RKO (cell line): ENCODE measurements at regions not wholly inside any gene's neighbourhood (a gene's known extent, or its start where the extent isn't known, plus 50 kb on each side); places are given as distances from the start of the nearest gene placed in this dataset.
"Not testable (repeated sequence)": the region's sequence is repeated elsewhere in the genome, so short reads cannot be mapped to it uniquely, and the experiment has no call there.

ENCODE experiments used
- DNase-seq: peaks from one replicate; pipeline ENCODE4 v3.0.0-alpha.2; 2016; ENCODE audit warnings: low spot score

DNA sequence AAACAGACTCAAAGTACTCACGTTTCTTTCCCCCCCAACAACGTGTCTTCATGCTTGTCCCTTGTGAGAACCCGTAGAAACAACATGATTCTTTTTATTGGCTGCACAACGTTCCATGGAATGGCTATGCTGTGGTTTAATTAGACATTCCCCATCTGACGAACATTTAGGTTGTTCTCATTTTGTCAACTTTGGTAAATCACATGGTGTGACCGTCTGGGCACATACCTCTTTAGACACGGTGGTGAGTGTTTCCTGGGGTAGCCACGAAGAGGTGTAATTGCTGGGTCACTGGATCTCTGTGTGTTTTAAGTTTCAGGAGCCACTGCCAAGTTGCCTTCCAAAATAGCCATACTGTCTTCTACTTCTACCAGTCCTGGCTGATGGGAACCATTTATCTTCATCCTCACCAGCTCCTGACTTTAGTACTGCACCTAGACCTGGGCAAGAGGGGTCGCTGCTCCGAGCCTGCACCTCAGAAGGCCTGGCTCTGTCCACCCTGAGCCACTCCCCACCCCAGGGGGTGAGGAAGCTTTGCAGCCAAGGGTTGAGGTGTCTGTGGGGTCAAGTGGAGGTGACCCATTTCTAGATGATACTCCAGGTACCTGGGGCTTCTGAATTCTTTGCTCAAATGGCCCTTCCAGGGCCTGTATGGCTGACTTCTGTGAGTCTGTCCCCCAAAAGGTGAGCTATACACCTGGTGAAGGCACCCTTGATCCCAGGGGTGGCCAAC lies 84.7 kb downstream of the IRX5 start:
- no peak for DNase-seq

DNA sequence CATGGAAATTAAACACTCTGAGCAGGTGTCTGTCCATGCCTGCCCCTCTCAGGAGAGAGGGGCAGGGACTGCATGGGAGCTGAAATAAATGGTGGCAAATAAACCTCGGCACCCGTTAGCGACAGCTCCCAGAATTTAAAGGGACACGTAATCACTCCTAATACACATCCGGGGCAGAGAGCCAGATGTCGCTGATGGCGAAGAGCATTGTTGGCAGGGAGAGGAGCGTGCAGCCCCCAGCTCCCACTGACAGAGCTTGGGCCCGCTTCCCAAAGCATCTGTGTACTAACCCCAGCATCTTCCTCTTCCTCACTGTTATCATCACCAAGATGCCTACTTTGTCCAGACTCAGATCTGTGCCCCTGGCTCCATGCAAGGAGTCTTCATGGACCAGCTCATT lies 85.8 kb downstream of the IRX5 start:
- no peak for DNase-seq

DNA sequence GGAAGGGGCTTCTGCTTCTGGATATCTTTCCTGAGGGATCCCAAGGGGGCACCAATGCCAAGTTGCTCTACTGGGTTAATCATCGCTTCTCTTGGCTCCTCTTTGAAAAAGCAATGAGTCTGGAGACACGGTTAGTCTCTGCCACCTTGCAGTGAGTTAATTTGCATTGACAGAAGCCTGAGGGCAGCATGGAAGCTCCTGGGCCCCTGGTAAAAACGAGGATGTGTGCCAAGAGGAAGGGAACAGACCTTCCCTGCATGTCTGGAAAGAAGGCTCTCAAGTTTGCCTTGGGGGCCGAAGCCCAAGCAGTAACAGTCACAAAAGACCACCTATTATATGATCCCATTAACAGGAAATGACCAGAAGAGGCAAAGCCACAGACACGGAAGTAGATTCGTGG lies 86.7 kb downstream of the IRX5 start:
- DNase-seq, result no peak

DNA sequence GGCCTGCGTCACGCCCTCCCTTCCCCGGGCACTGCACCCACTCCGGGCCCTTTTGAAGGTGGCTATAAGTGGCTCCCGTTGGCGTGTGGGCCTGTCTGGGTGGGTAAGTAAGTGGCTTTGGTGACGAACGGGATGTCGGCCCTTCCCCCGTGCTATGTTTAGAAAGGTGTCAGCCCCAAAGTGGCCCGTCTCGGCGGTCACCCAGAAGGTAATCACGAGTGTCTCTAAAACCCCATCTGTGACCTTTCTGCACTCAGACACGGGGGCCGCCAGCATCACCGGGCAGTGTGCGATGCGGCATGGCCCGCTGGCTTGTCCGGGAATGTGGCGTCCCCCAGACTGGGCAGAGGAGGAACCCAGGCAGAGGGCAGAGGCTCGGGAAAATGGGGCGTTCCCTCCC lies 88.2 kb downstream of the IRX5 start:
- no peak for DNase-seq

DNA sequence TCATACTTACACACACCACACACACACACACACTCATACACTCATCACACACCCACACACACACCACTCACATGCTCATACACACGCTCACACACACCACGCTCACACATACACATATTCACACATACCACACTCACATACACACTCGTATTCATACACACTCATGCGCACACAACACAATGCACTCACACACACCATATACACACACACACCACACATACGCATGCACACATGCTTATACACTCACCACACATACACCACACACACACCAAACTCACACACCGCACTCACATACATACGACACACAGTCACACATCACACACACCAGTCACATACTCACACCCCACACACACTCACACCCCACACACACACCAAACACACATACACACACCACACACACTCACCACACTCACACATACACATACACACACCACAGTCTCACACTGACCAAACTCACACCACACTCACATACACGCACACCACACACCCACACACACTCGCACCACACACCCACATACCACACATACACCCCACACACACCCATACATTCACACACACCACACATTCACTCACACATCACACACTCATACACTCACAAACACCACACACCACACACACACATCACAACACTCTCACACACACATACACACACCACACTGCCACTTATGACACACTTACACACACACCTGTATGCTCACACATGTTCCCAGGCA lies 88.9 kb downstream of the IRX5 start:
- no peak for DNase-seq

DNA sequence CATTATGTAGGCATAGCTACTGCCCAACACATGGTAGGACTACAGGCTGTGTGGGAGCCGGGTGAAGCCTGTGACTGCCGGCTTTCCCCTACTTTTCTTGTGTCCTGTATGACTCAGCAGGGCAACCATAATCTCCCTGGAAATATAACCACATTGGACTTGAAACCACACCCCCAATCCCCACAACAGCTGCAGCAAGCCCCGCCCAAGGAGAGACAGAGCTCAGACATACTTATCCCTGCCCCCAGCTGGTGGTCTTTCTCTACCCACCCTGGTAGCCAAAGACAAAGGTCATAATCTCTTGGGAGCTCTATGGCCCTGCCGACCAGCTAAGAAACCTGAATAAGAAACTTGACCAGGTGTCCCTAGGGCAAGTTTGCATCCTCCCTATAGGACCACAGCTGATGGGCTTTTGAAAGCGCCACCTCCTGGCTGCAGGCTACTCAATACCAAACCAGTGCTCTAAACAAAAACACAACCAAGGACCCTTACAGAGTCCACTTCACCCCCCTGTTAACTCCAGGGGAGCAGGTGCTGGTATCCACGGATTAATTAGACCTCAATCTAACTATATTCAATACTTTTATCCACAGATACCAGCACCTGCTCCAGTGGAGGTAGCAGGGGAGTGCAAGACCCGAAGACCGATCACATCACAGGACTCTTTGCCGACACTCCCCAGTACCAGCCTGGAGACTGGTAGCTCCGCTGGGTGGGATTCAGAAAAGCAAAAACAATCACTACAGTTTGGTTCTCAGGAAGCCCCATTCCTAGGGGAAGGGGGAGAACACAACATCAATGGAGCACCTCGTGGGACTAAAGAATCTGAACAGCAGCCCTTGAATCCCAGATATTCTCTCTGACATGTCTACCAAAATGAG lies 91.2 kb downstream of the IRX5 start:
- peak; percentile 9 for DNase-seq

DNA sequence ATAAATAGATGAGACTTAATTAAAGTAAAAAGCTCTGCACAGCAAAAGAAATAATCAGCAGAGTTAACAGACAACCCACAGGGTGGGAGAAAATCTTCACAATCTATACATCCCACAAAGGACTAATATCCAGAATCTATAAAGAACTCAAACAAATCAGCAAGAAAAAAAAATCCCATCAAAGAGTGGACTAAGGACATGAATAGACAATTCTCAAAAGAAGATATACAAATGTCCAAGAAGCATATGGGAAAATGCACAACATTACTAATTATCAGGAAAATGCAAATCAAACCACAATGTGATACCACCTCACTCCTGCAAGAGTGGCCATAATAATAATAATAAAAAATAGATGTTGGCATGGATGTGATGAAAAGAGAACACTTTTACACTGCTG lies 96.6 kb downstream of the IRX5 start:
- DNase-seq, result not testable (repeated sequence)

DNA sequence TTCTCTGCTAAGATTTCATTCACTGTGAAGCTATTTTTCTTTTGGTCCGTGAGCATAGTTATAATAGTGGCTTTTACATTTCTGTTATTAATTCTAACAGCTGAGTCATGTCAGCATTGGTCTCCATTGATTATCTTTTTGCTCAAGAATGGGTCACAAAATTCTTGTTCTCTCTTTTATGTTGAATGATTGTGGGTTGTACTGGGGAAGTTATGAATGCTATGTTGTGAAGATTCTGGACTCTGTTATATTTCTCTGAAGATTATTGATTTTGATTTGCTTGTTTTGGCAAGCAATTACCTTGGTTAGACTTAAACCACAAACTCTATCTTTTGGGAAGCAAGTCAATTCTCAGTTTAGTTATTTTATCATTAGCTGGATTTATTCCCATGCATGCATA lies 98.8 kb downstream of the IRX5 start:
- no peak for DNase-seq

DNA sequence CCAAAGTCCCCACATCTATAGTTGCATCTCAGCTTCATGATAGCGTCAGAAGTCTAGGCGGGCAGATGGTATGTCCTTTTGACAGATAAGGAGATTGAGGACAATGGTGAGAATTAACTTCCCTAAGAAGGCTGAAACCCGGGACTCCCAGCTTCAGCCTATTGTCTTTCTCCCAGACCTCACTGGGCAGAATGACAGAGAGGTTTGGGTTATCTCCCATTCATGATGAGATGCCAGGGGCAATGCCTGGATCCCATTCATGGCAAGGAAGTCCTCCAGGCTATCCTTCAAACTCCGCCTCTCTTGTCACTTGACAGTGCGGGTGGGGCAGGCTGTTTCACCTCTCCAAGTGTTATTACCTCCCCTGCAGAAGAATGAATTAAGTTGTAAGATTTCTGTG lies 100.3 kb downstream of the IRX5 start:
- no peak for DNase-seq

DNA sequence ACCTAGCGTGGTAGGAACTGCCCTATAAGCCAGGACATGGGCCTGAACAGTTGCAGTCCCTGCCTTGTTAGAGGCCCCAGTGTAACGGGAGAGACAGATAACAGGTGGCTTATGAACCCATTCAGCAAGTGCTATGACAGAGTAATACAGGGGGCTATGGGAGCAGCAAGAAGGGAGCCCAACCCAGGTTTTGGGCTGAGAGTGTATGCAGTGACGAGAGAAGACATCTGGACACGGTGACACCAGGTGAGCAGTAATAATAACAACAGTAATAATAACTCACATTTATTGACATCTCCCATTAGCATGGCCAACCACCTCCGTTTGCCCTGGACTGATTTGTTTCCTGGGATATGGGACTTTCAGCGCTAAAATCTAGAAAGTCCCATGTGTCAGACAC lies 100.8 kb downstream of the IRX5 start:
- DNase-seq, result no peak

DNA sequence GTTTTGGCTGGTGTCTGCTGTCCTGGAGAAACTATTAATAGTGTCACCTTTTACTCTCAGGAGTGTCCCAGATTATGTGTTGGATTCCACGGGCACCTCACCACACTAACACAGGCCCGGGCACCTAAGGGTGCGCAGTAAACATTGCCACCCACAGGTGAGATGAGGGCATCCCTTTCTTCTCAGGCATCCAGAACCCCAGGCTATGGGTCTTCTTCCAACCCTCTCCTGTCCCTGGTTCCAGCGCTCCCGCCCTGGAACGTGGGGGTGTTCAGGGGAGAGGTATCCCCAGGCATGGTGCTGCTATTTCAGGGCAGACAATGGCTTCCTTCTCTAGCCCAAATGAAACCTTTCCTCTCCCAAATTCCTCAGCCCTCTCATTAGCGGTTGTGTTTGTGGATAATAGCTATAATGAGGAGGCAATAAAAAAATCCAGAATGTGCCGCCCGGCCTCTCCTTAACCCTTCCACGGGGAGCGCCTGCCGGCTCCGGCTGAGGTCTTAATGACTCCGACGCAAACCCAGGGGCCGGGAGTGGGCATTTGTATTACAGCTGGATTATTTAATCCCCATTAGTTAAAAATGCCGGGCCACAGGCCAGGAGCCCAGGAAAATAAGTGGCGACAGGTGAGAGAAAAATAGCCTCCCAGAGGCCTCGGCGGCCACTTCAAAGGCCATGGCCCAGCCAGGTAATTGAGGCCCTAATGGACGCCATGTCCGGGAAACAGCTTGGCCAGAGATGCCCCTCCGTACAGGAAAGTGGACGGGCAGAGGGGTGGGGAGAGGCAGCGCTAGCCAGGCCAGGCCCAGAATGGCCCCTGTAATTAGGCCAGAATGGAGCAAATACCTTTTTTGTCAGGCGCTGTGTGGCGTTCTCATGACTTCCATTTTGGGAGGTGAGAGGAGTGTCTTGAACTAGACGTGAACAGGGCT lies 102.8 kb downstream of the IRX5 start:
- no peak for DNase-seq

DNA sequence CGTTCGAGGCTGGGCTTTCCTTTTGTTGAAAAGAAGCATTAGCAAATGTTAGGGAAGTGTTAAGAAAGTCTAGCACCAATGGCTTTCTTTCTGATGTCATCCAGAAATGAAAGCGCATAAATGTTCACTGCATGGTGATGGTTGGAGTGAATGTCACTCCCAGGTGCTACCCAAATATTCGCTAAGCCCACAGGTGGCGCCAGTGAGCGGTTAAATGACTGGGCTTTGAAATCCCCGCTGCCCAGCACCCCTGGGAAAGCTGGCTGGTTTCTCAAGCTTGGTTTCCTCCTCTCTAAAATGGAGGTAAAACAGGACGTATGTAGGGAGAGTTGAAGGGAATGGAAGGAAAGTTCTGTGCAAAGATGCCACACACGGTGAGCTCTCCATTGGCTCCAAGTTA lies 104.4 kb downstream of the IRX5 start:
- DNase-seq, result peak; percentile 35

DNA sequence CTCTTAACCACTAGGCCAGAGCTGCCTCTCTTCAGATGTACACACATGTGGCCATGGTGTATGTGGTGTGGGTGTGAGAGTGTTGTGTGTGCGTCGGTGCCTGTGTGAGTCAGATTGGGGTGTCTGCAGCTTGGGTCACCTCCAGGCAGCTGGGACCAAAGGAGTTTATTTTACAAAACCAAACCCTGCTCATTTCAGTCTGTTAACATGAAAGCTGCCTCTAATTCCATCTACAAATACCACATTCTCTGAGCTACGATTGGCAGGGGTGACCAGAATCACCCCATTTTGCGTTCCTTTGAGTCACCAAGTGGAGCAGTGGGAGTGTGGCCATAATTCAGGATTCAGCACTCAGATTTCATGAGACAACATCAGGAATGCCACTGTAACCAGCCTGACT lies 105.3 kb downstream of the IRX5 start:
- no peak for DNase-seq

DNA sequence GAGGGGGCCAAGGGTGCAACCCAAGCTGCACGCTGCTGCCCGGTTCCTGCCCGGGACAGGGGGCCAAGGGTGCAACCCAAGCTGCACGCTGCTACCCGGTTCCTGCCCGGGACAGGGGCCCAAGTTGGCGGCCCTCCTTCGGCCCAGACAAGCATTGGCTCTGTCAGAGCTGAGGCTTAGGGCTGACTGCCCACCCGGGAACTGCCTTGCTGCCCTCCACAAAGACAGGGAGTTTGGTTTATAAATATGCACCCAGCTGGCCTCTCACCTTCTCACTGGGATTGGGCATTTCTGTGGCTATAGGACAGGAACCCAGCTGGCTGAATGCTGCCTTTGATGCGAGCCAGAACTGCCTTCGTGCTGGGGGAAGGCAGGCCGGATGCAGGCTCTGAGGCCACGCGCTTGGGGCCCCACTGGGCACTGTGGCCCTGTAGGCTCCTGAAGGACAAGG lies 105.7 kb downstream of the IRX5 start:
- DNase-seq, result no peak

DNA sequence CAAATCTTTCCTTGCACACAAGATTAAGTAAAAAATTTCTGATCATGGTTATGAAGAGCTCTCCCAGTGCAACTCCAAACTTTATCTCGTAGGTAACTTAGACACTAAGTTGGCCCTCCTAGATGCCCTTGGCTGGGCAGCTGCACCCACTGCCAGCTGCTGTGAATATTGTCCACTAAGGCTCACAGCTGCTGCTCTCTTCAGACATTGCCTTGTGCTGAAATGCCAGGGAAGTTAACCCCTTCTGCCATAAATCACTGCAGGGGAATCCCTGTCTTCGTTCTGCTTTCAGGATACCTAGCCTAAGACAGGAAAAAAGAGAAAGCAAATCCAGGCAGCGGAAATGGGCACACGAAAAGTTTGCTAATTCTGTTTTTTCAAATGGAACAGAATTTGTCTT lies 106.4 kb downstream of the IRX5 start:
- no peak for DNase-seq

DNA sequence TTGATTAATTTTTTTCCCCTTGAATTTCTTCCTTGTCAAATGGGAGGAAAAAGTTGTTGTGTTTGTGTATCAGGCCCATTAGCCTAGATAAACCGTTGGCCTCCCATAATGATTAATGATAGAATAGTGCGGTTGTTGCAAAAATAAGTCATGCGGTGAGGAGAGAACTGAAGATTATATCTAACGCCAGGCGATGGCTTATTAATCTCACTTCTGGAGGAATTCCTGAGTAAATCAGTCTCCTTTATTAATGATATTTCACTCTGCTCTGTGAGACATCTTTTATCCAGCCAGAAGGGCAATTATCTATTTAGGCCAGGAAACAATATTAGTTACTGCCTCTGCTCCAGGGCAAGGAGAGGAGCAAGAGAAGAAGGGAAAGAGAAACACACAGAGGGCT lies 107.3 kb downstream of the IRX5 start:
- no peak for DNase-seq

DNA sequence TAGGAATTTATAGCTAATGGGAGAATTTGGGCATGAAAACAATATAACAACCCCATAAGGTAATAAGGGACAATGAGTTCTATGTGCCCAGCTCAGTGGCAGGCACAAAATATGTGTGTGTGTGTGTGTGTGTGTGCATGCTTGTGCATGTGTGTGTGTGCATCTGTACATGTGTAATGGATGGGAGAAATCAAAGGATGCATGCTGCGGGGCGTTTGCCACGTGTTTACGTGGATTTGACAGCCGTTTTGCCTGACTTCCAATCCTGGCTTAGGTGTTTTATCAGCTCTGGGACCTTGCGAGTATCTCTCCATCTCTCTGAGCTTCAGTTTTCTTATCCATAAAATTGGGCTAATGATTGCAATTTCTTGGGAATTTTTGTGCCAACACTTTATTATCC lies 108.4 kb downstream of the IRX5 start:
- no peak for DNase-seq

DNA sequence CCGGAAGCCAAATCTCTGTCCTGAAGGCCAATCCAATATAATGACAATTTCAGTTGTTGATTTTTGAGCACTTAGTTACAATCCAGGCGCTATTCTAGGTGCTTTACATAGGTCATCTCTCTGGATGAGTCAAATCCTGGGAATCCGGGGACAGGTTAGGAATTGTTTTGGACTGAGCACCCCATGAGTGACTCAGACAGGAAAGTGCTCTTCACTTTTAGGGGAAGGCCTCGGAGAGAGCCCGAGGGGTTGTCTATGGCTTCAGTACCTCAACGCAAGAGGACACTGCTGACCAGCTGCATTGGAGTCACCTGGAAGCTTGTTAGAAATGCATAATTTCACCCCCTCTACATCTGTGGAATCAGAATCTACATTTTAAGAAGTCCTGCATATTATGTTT lies 108.8 kb downstream of the IRX5 start:
- no peak for DNase-seq

DNA sequence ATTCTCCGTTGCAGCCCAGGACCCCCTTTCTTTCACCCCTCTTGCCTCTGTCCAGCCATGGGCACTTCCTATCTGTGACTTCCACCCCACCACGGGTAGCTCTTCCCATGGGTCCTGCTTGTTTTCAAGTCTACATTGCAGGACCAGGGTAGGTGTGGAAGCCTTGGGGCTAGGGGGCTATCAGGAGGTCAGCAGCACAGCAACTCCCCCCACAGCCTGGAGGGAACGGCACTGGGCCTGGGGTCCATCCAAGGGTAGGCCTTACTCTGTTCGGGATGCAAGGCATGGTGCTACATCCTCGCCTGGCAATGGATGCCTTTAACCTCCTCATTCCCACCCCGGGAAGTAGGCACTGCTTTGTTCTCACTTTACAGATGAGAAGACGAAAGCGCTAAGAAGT lies 109.3 kb downstream of the IRX5 start:
- no peak for DNase-seq

DNA sequence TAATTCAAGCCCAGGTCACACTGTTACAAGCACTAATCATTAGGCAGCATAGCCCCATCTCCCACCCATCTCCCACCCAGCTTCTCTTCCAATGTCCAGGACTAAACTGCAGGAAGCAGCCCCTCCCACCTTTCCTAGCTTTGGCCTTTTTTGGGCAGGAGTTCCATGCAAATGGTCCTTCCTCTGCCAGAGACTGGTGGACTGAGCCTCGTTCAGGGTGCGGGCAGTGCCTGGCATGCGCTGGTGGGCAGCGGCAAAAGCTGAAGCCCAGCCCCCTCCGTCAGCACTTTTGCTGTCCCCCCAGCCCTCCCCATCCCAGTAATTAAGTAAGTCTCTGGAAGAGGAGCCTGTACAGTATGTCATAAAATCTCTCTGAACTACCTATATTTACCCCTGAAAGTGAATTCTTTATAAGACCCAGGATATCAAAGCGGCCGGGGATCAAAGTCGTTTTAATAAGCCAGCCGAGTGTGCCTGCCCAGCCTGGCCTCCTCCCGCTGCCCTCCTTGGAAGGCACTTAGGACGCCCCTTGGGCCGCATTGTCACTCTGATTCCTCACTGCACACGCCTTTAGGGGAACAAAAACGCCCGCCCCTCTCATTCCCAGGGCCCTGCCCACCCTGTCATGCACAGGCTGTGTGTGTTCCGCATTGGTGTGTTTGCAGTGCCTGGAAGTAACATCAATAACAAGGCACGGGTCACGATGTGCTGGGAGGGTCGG lies 109.9 kb downstream of the IRX5 start:
- no peak for DNase-seq
